PC-3 (cell line): ENCODE measurements at regions not wholly inside any gene's neighbourhood (a gene's known extent, or its start where the extent isn't known, plus 50 kb on each side); places are given as distances from the start of the nearest gene placed in this dataset.

ENCODE experiments used
- EZH2 ChIP-seq: fragments of 300-600 bp; sonication (generic); IDR thresholded peaks from one replicate; pipeline ENCODE4 v1.6.1; 2017; ENCODE audit warnings: antibody characterized with exemption, mild to moderate bottlenecking, low read length; ENCODE audit not compliant: unreplicated experiment
- EZH2phosphoT487 ChIP-seq: fragments of 300-600 bp; sonication (generic); IDR thresholded peaks from 2 replicates; pipeline ENCODE4 v1.6.1; 2018; ENCODE audit warnings: mild to moderate bottlenecking, antibody characterized with exemption, low read length, borderline replicate concordance
- TF ChIP-seq, protein P1 (sequence below): fragments of 300-600 bp; sonication (generic); conservative IDR thresholded peaks from 2 replicates; pipeline ENCODE4 v1.5.1; 2017; ENCODE audit warnings: antibody characterized with exemption, low read depth, mild to moderate bottlenecking, low read length

DNA sequence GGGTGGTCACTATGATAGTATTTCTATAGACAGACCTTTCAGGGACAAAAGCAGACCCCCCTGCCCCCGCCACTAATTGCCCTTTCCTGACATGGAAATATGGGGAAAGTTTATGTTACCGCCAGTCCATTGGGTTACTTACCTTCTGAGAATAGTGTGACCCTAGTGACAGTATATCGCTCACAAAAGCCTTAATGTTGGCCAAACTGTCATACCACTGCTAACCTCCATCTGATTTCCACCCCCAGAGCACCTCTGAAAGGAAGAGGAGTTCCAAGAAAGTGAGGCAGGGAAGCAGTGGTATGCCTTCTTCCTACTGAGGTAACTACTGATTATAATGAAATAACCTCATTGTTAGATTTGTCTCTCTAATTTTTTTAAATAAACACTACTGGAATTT, 67.5 kb upstream of the CCDC91 start:
- TF ChIP-seq, protein P1, sequence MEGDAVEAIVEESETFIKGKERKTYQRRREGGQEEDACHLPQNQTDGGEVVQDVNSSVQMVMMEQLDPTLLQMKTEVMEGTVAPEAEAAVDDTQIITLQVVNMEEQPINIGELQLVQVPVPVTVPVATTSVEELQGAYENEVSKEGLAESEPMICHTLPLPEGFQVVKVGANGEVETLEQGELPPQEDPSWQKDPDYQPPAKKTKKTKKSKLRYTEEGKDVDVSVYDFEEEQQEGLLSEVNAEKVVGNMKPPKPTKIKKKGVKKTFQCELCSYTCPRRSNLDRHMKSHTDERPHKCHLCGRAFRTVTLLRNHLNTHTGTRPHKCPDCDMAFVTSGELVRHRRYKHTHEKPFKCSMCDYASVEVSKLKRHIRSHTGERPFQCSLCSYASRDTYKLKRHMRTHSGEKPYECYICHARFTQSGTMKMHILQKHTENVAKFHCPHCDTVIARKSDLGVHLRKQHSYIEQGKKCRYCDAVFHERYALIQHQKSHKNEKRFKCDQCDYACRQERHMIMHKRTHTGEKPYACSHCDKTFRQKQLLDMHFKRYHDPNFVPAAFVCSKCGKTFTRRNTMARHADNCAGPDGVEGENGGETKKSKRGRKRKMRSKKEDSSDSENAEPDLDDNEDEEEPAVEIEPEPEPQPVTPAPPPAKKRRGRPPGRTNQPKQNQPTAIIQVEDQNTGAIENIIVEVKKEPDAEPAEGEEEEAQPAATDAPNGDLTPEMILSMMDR = no peak
- no peak for TF ChIP-seq EZH2
- TF ChIP-seq EZH2phosphoT487 = no peak
